Lower lobe of right lung (tissue), 2 donors: ENCODE measurements at regions not wholly inside any gene's neighbourhood (a gene's known extent, or its start where the extent isn't known, plus 50 kb on each side); places are given as distances from the start of the nearest gene placed in this dataset.

Experiments
- ATAC-seq, 2 donors: fragments of 200-7000 bp; cut with Tn5 transposase; one replicate each; pipeline ENCODE4 v1.9.1; 2020 to 2022; ENCODE audit warnings: mild to moderate bottlenecking in 2 of 2, moderate library complexity in 2 of 2
- DNase-seq: peaks from one replicate; pipeline ENCODE4 v3.0.0-alpha.2; 2020
- H3K27ac ChIP-seq: fragments of 200-600 bp; one replicate; pipeline ENCODE4 v1.8.0; 2022
- H3K27me3 ChIP-seq: fragments of 200-600 bp; one replicate; pipeline ENCODE4 v1.8.0; 2022; ENCODE audit warnings: low read depth
- H3K36me3 ChIP-seq: fragments of 200-600 bp; one replicate; pipeline ENCODE4 v1.8.0; 2022; ENCODE audit warnings: mild to moderate bottlenecking
- H3K4me1 ChIP-seq: fragments of 200-600 bp; one replicate; pipeline ENCODE4 v1.8.0; 2022
- H3K4me3 ChIP-seq: fragments of 200-600 bp; one replicate; pipeline ENCODE4 v1.8.0; 2022; ENCODE audit warnings: mild to moderate bottlenecking
- H3K9me3 ChIP-seq: fragments of 200-600 bp; one replicate; pipeline ENCODE4 v1.8.0; 2022
- CTCF ChIP-seq: fragments of 200-600 bp; IDR thresholded peaks from one replicate; pipeline ENCODE4 v1.8.0; 2022; ENCODE audit warnings: antibody characterized with exemption, mild to moderate bottlenecking
- intact Hi-C: fragments of 100-400 bp; cut with DNase I; formaldehyde crosslinking; loops from one replicate; pipeline ENCODE4 v1.11.0; 2022
- donor health status: DM: no; HTN: yes; CAD: no; lungs with severe emphysema.

DNA sequence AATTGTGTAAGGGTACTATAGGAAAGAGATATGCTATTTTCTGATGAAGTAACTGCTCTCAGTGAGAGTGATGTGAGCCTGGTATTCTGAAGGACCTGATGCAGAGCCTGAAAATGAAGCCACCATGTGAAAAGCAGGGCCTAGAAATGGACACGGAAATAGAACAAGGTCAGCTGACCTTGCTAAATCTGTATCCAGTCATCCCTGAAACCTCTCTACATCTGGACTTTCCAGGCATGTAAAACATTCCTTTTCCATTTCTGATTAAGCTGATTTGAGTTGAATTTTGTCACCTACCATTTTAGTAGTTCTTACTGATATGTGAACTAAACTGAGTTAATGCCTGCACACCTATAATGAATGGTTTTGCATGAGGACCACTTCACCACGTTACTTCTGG lies 72.4 kb upstream of the NEIL3 start:
- no peaks in the 10 kb centered on the region for H3K4me1 ChIP-seq
- DNase-seq: no peak
- no peaks in the 10 kb centered on the region for H3K9me3 ChIP-seq
- no peak overlapping the region for H3K4me3 ChIP-seq
- no peak for TF ChIP-seq CTCF
- intact Hi-C loops: no loop called here
- no peaks in the 10 kb centered on the region for H3K27me3 ChIP-seq
- ATAC-seq: no peak
- H3K36me3 ChIP-seq: no peaks in the 10 kb centered on the region
- no peak overlapping the region for H3K27ac ChIP-seq

GRCh38 chr4:177239477-177239876 lies 70.2 kb upstream of the NEIL3 start:
- no peak overlapping the region for H3K4me3 ChIP-seq
- TF ChIP-seq CTCF: no peak
- ATAC-seq (no peak), DNase-seq (no peak)
- H3K27ac ChIP-seq: no peak overlapping the region
- H3K36me3 ChIP-seq: no peaks in the 10 kb centered on the region
- H3K27me3 ChIP-seq: no peaks in the 10 kb centered on the region
- intact Hi-C loops: no loop called here
- no peaks in the 10 kb centered on the region for H3K9me3 ChIP-seq
- no peaks in the 10 kb centered on the region for H3K4me1 ChIP-seq

GRCh38 chr4:177239878-177240277 lies 69.8 kb upstream of the NEIL3 start:
- Histone ChIP-seq H3K27ac (no peak overlapping the region), H3K9me3 (no peaks in the 10 kb centered on the region), H3K27me3 (no peaks in the 10 kb centered on the region), H3K4me1 (no peaks in the 10 kb centered on the region), H3K36me3 (no peaks in the 10 kb centered on the region), H3K4me3 (no peak overlapping the region)
- TF ChIP-seq CTCF: no peak
- intact Hi-C loops: no loop called here
- no peak for ATAC-seq
- no peak for DNase-seq

DNA sequence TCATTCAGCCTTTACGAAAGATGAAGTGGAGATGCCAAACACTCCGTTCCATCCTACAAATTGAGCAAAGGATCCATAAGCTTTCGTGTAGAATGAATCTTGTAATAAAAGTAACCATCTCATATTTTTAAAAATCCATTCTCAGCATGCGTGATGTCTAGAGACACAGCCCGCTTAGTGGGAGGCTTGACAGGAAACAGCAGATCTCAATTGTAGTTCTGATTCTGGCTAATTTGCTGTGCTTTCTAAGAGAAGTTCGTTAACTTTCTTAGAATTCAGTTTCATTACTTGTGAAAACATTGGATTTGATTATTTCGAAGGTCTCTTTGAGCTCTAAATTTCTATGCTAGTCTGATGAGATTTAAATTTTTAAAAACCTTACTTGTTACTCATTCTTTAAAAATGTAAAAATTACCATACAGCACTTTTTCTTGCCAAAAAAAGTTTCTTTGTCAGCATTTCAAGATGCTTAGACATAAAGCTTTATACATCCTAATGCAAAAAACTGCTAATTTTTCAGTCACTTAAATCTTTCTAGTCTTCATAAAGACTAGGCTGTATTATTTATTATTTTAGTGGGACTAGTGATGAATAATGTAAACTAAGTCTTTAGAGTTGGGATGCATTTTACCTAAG lies 66.9 kb upstream of the NEIL3 start:
- Histone ChIP-seq H3K36me3 (no peaks in the 10 kb centered on the region), H3K4me1 (no peaks in the 10 kb centered on the region), H3K4me3 (no peak overlapping the region), H3K27me3 (no peaks in the 10 kb centered on the region), H3K9me3 (no peaks in the 10 kb centered on the region), H3K27ac (no peak overlapping the region)
- intact Hi-C loops: no loop called here
- no peak for ATAC-seq
- DNase-seq: no peak
- no peak for TF ChIP-seq CTCF

GRCh38 chr4:177246641-177247584 lies 62.8 kb upstream of the NEIL3 start:
- TF ChIP-seq CTCF: no peak
- DNase-seq: no peak
- Histone ChIP-seq H3K4me3 (no peak overlapping the region), H3K27ac (no peak overlapping the region), H3K27me3 (no peaks in the 10 kb centered on the region), H3K36me3 (no peaks in the 10 kb centered on the region), H3K4me1 (no peaks in the 10 kb centered on the region), H3K9me3 (no peaks in the 10 kb centered on the region)
- intact Hi-C loops: no loop called here
- ATAC-seq: no peak
